ENCODE measurements at regions not wholly inside any gene's neighbourhood (a gene's known extent, or its start where the extent isn't known, plus 50 kb on each side); places are given as distances from the start of the nearest gene placed in this dataset.

- BruUV-seq (replicated peaks): no TSS peak
- no peaks in the 10 kb centered on the region for H4K20me1 ChIP-seq (ENCODE audit: insufficient read depth, low read length)
- no peaks in the 10 kb centered on the region for H3K4me1 ChIP-seq (ENCODE audit: insufficient read depth, low read length)
- ChIA-PET CTCF (ENCODE audit: low intra/inter-chr PET ratio, low total read pairs) (no interaction called here), POLR2A (no interaction called here)
- H3K79me2 ChIP-seq (ENCODE audit: insufficient read depth, low read length): no peaks in the 10 kb centered on the region
- no peaks in the 10 kb centered on the region for H3K27me3 ChIP-seq (ENCODE audit: control insufficient read depth in 1 of 2, insufficient read depth in 2 of 2, low read length in 2 of 2)
- no peak for TF ChIP-seq UBTF (CRISPR knock-in tag; IDR thresholded peaks at IDR 0.05)
- 0% methylated on average over 3 of the region's 4 CpGs for WGBS (ENCODE audit: low lambda C conversion rate)
- H3K9ac ChIP-seq (ENCODE audit: insufficient read depth, low read depth, low read length): no peak overlapping the region
- intact Hi-C loops (cut with micrococcal nuclease; ENCODE audit: unreplicated experiment) (no loop called here), in situ Hi-C loops (cut with HindIII; ENCODE audit: extremely low pct_ligation_motif_present, low pct_unique_long_range_greater_than_20kb) (no loop called here)
- no peak overlapping the region for H3K4me2 ChIP-seq (ENCODE audit: low read depth, low read length)
- no peak for ATAC-seq
- no peak overlapping the region for H3K4me3 ChIP-seq (replicated peaks in 1 of 3; ENCODE audit: insufficient read depth in 1 of 3, low read depth in 2 of 3, low read length in 3 of 3)
- no peak for DNase-seq (ENCODE audit: low spot score)
- no peaks in the 10 kb centered on the region for H3K9me3 ChIP-seq (ENCODE audit: low read length)
- no peaks in the 10 kb centered on the region for H3K36me3 ChIP-seq (replicated peaks in 1 of 2; ENCODE audit: control insufficient read depth in 1 of 2, insufficient read depth in 2 of 2, low read length in 2 of 2)
- H2AFZ ChIP-seq (ENCODE audit: low read length): no peak overlapping the region
- no peak overlapping the region for H3K27ac ChIP-seq (ENCODE audit: extremely low read length, insufficient read depth, low read length)
- FAIRE-seq: no peak
Measured at GRCh38 chrX:35362866-35363265, 420.3 kb downstream of the FAM47B start.

GRCh38 chrX:35374116-35374515, 424.0 kb upstream of the MAGEB16 start:
- intact Hi-C loops (cut with micrococcal nuclease; ENCODE audit: unreplicated experiment) (no loop called here), in situ Hi-C loops (cut with HindIII; ENCODE audit: extremely low pct_ligation_motif_present, low pct_unique_long_range_greater_than_20kb) (no loop called here)
- Histone ChIP-seq H3K4me1 (ENCODE audit: insufficient read depth, low read length) (no peaks in the 10 kb centered on the region), H4K20me1 (ENCODE audit: insufficient read depth, low read length) (no peaks in the 10 kb centered on the region), H3K4me3 (replicated peaks in 1 of 3; ENCODE audit: insufficient read depth in 1 of 3, low read depth in 2 of 3, low read length in 3 of 3) (no peak overlapping the region), H3K79me2 (ENCODE audit: insufficient read depth, low read length) (no peaks in the 10 kb centered on the region), H3K9ac (ENCODE audit: insufficient read depth, low read depth, low read length) (no peak overlapping the region), H2AFZ (ENCODE audit: low read length) (no peak overlapping the region), H3K9me3 (ENCODE audit: low read length) (no peaks in the 10 kb centered on the region), H3K27me3 (ENCODE audit: control insufficient read depth in 1 of 2, insufficient read depth in 2 of 2, low read length in 2 of 2) (no peaks in the 10 kb centered on the region), H3K36me3 (replicated peaks in 1 of 2; ENCODE audit: control insufficient read depth in 1 of 2, insufficient read depth in 2 of 2, low read length in 2 of 2) (no peaks in the 10 kb centered on the region), H3K27ac (ENCODE audit: extremely low read length, insufficient read depth, low read length) (no peak overlapping the region), H3K4me2 (ENCODE audit: low read depth, low read length) (no peak overlapping the region)
- DNase-seq (ENCODE audit: low spot score) (no peak), FAIRE-seq (no peak), ATAC-seq (no peak)
- ChIA-PET CTCF (ENCODE audit: low intra/inter-chr PET ratio, low total read pairs) (no interaction called here), POLR2A (no interaction called here)
- BruUV-seq (replicated peaks): no TSS peak
- TF ChIP-seq CENPBD1 (CRISPR knock-in tag; IDR thresholded peaks at IDR 0.05; ENCODE audit: borderline replicate concordance, low read depth): no peak
- TF ChIP-seq ZNF18 (CRISPR knock-in tag; IDR thresholded peaks at IDR 0.05; ENCODE audit: insufficient replicate concordance): no peak
- TF ChIP-seq ZNF280D (CRISPR knock-in tag; IDR thresholded peaks at IDR 0.05): no peak
- peak in 1 of 2 experiments; percentile 52; a peak in 2 of 4 replicates for TF ChIP-seq MAFK (conservative IDR thresholded peaks at IDR 0.05 in 1 of 2, IDR thresholded peaks at IDR 0.05 in 1 of 2; ENCODE audit: low read length in 2 of 2)
- TF ChIP-seq ZKSCAN5 (CRISPR knock-in tag; IDR thresholded peaks at IDR 0.05): no peak
- TF ChIP-seq MAFF (IDR thresholded peaks at IDR 0.05; ENCODE audit: low read depth, low read length): 0 out of 2 replicates have a peak, but pooled peaks have one; percentile 7
- WGBS (ENCODE audit: low lambda C conversion rate): 0% methylated on average over 1 of the region's 1 CpG

All from HepG2 (cell line).